ENCODE measurements at regions not wholly inside any gene's neighbourhood (a gene's known extent, or its start where the extent isn't known, plus 50 kb on each side); places are given as distances from the start of the nearest gene placed in this dataset.

DNA sequence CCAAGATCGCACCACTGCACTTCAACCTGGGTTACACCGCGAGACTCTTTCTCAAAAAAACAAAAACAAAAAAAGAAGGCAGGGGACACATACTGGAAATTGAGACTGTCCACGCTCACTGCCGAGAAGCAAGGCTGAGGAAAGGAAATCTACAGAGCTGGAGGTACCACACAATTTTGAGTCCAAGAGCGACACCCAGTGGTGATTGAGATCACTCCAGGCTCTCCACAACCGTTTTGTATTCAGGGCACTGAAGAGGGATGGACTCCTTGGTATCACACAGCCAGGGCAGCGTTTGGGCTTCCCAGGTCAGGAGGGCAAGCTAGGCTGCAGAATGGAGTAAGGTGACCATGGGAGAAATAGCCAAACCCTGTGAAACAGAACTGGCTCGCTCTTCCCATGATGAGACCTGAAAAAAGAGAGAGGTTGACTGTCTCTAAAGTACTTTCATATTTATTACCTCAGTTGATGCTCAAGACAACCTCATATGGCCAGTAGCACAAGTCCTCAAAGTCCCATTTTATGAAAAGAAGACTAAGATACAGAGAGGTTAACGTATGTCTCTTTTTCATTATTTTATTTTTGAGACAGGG, 74.5 kb upstream of the YPEL5 start:
- DNase-seq (ENCODE audit: low spot score): peak; percentile 42
- peak; percentile 78 for ATAC-seq (ENCODE audit: low FRiP score)
- TF ChIP-seq, protein P1, sequence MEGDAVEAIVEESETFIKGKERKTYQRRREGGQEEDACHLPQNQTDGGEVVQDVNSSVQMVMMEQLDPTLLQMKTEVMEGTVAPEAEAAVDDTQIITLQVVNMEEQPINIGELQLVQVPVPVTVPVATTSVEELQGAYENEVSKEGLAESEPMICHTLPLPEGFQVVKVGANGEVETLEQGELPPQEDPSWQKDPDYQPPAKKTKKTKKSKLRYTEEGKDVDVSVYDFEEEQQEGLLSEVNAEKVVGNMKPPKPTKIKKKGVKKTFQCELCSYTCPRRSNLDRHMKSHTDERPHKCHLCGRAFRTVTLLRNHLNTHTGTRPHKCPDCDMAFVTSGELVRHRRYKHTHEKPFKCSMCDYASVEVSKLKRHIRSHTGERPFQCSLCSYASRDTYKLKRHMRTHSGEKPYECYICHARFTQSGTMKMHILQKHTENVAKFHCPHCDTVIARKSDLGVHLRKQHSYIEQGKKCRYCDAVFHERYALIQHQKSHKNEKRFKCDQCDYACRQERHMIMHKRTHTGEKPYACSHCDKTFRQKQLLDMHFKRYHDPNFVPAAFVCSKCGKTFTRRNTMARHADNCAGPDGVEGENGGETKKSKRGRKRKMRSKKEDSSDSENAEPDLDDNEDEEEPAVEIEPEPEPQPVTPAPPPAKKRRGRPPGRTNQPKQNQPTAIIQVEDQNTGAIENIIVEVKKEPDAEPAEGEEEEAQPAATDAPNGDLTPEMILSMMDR (IDR thresholded peaks at IDR 0.05): no peak

- DNase-seq (ENCODE audit: low spot score): no peak
- TF ChIP-seq, protein P1 (IDR thresholded peaks at IDR 0.05): no peak
- no peak for ATAC-seq (ENCODE audit: low FRiP score)
Measured at GRCh38 chr2:30073523-30073922, 73.3 kb upstream of the YPEL5 start.

DNA sequence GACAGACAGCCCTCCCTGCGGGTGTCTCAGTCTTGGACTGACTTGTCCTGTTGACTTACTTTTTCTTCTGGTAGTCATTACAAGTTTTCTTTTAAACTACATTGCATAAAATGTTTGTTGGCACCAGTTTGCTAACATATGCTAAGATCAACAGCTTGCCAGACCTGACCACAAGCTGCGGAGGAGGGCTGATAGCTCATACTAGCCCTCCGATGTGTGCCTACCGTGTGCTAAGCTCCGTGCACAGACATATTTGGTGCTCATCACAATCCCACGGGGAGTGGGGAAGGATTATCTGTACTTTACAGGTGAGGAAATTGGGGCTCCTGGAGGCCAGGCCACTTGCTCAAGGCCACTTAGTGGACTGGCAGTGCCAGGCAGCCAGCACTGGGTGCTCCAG, 72.8 kb upstream of the YPEL5 start:
- TF ChIP-seq, protein P1 (IDR thresholded peaks at IDR 0.05): no peak
- no peak for DNase-seq (ENCODE audit: low spot score)
- ATAC-seq (ENCODE audit: low FRiP score): no peak

DNA sequence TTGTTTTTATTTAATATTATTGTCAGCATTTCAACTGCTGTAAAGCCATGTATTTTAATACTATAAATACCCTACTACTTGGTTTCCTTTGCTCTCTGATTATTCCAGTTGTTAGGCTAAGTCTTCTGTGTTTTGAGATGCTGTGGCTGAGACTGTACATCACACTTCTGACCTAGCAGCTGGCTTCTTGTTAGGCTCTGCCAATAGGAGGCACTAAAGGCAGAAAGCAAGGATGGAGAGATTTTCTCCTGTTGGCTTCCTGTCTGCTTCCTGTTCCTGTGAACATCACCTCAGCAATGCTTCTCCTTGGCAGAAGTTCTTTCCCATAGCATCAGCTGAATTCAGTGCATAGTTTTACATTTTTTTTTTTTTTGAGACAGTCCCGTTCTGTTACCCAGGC, 68.3 kb upstream of the YPEL5 start:
- no peak for DNase-seq (ENCODE audit: low spot score)
- ATAC-seq (ENCODE audit: low FRiP score): no peak
- TF ChIP-seq, protein P1 (IDR thresholded peaks at IDR 0.05): no peak

DNA sequence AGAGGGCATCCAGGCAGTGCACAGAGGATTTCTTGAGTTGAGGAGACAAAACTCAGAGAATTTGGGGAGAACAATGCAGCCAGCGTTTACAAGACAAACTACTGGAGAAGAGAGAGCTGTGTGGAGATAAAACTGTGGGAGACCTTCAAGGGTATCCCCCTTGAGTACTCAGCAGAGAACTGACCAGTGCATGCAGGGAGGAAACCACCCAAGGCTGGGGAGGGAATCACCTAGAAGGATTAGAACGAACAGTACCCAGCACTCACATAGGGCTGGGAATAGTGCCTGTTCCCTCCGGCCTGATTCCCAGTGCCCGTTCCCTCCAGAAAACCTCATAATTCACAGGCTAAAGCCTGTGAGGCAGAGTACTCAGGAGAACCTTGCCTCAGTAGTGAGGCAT, 61.9 kb upstream of the YPEL5 start:
- TF ChIP-seq, protein P1 (IDR thresholded peaks at IDR 0.05): no peak
- ATAC-seq (ENCODE audit: low FRiP score): no peak
- no peak for DNase-seq (ENCODE audit: low spot score)

DNA sequence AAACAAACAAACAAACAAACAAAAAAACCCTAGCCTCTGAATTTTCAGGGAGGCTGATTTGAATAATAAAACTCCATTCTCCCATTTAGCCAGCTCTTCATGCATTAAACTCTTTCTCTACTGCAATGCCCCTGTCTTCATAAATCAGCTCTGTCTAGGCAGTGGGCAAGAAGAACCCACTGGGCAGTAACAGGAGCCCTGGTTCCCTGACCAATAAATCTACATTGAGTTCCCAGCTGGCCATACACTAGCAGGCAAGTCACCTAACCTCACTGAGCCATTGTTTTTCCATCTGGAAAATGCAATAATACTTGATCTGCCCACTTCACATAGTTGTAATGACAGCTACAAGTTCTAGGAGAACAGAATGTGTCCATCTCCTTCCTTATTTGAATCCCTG, 57.6 kb upstream of the YPEL5 start:
- DNase-seq (ENCODE audit: low spot score): no peak
- TF ChIP-seq, protein P1 (IDR thresholded peaks at IDR 0.05): no peak
- no peak for ATAC-seq (ENCODE audit: low FRiP score)

DNA sequence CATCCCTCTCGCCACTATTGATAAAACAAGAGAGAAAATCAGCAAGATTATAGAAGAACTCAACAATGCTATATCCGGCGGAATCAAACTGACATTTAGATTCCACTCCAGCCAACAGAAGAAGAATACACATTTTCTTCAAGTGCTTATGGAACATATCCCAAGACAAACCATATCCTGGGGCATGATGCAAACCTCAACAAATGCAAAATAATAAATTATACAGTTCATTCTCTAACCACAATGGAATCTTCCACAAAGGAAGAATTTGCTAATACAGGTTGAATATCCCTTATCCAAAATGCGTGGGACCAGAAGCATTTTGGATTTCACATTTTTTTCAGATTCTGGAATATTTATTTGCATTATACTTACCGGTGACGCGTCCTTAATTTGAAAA, 51.4 kb upstream of the YPEL5 start:
- TF ChIP-seq, protein P1 (IDR thresholded peaks at IDR 0.05): no peak
- ATAC-seq (ENCODE audit: low FRiP score): no peak

More for the DNA sequence above, 51.4 kb upstream of the YPEL5 start:
- DNase-seq (ENCODE audit: low spot score): no peak

Data from omental fat pad (tissue), 3 donors.